Motor neuron (in vitro differentiated cells): ENCODE measurements at regions not wholly inside any gene's neighbourhood (a gene's known extent, or its start where the extent isn't known, plus 50 kb on each side); places are given as distances from the start of the nearest gene placed in this dataset.

Source experiments
- ATAC-seq, 8 experiments: fragments of 200-7000 bp; cut with Tn5 transposase; replicated peaks in 6 of 8; 2 replicates each; pipeline ENCODE4 v1.8.0; 2021; ENCODE audit warnings: mild to moderate bottlenecking in 8 of 8, moderate library complexity in 8 of 8
- H3K27ac ChIP-seq, 2 donors: fragments of 250-450 bp; sonication (Bioruptor Pico); 2 replicates each; pipeline ENCODE4 v1.9.0; 2021; ENCODE audit warnings: antibody characterized with exemption in 2 of 2, mild to moderate bottlenecking in 2 of 2, moderate library complexity in 1 of 2
- H3K4me1 ChIP-seq, 2 donors: fragments of 250-450 bp; sonication (Bioruptor Pico); replicated peaks in 1 of 2; 2 replicates each; pipeline ENCODE4 v1.6.1; 2021; ENCODE audit warnings: antibody characterized with exemption in 2 of 2, mild to moderate bottlenecking in 2 of 2, moderate library complexity in 1 of 2
- H3K4me3 ChIP-seq, 5 donors: fragments of 250-450 bp; sonication (Bioruptor Pico); 2 replicates each; pipeline ENCODE4 v1.9.0; 2021; ENCODE audit warnings: antibody characterized with exemption in 5 of 5, mild to moderate bottlenecking in 5 of 5, moderate library complexity in 4 of 5
- WGBS, 10 experiments: fragments of 450-650 bp; shearing (Covaris generic); methylation state at CpG; one replicate each; pipeline ENCODE4 v1.0.0; 2022; 5-methylcytosine and 5-hydroxymethylcytosine counted together
- in situ Hi-C, 9 experiments: fragments of 400-800 bp; cut with MboI; loops; one replicate each; pipeline ENCODE4 v1.15.0; 2021; ENCODE audit warnings: low sequenced_read_pairs in 9 of 9, low pct_unique_long_range_greater_than_20kb in 2 of 9; ENCODE audit not compliant: unreplicated experiment in 9 of 9

DNA sequence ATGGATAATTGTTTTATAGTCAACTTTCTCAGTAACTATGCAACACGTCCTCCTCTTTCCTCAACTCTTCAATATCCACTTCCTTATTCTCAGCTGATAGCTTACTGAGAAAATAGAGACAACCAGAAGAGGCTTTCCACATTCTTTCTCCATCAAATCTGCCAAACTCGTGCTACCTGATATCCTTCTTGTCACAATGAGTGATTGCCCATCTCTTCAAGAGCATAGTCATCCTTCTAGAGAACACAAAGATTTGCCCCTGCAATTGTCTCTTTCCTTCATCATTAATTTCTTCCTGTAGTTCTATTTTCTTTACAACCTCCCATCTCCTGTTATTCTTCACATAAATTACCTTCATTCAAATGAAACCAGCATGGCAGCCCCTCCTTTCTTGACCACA is 75.9 kb upstream of the RGS17 start:
- WGBS, 10 experiments: 18 to 60% (median 46%) methylated on average over 1 to 2 of the region's 2 CpGs; no CpG with 5 or more reads in 1 of the 10 experiments
- H3K4me1 ChIP-seq: no peaks in the 10 kb centered on the region
- no peak overlapping the region for H3K27ac ChIP-seq
- ATAC-seq: no peak
- H3K4me3 ChIP-seq: no peak overlapping the region
- in situ Hi-C loops: no loop called here

DNA sequence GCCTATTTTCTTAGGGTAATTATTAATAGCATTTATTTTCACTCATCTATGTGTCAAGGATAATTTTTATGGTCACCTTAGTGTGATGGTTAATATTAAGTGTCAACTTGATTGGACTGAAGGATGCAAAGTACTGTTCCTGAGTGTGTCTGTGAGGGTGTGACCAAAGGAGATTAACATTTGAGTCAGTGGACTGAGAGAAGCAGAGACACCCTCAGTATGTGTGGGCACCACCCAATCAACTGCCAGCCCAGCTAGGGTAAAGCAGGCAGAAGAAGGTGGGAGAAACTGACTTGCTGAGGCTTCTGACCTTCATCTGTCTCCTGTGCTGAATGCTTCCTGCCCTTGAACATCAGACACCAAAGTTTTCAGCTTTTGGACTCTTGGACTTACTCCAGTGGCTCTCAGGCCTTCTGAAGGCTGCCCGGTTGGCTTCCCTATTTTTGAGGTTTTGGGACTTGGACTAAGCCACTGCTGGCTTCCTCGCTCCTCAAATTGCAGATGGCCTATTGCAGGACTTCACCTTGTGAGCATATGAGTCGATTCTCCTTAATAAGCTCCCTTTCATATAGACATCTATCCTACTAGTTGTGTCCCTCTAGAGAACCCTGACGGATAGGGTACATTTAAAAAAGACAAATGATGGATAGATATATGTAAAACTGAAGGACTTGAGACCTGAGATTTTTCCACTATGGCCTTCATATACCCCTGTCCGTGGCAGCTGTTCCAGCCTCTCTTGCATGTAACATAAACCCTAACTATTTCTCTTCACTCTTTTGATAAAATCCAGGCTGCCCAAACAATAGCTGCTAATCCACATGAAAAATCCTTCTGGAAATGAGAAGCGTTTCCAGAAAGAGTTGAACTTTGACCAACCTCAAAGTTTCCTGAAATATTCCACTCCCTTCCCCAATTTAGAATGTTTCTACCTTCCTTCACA is 62.1 kb upstream of the RGS17 start:
- no peak overlapping the region for H3K27ac ChIP-seq
- in situ Hi-C loops: no loop called here
- no peak overlapping the region for H3K4me3 ChIP-seq
- peak in 2 of 8 experiments; percentile 58 to 63 for ATAC-seq
- no peaks in the 10 kb centered on the region for H3K4me1 ChIP-seq
- 0 to 90% (median 66%) methylated on average over 1 to 6 of the region's 6 CpGs; no CpG with 5 or more reads in 1 of the 10 experiments for WGBS, 10 experiments

DNA sequence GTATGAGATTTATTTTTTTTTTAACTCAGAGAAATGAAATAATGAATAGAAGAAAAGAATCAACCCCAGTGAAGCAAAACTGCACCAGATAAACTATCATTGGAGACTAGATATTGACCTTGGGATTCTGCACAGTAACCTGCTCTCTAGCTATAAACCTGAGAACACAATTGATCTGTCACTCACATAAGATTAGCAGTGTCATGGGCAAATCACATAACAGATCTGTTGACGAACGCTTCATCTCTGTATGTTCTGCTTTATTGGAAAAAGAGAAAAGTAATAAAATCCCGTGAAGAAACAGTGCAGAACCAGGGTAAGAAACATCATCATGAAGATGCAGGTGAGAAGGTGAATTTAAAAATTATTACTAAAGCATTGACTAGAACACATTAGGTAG is 52.8 kb upstream of the RGS17 start:
- Histone ChIP-seq H3K4me3 (no peak overlapping the region), H3K27ac (no peak overlapping the region), H3K4me1 (no peaks in the 10 kb centered on the region)
- in situ Hi-C loops: no loop called here
- WGBS, 10 experiments: 40 to 100% (median 87%) methylated on average over 2 to 3 of the region's 3 CpGs; no CpG with 5 or more reads in 1 of the 10 experiments
- no peak for ATAC-seq
